Ishikawa (cell line): ENCODE measurements at regions not wholly inside any gene's neighbourhood (a gene's known extent, or its start where the extent isn't known, plus 50 kb on each side); places are given as distances from the start of the nearest gene placed in this dataset.
A peak's percentile ranks its signal among the peaks of the same experiment; 100 is the strongest.

Source experiments
- FOXM1 ChIP-seq: IDR thresholded peaks from 2 replicates; pipeline ENCODE4 v1.6.1; 2012; ENCODE audit warnings: low read depth, borderline replicate concordance
- MAX ChIP-seq: IDR thresholded peaks from 2 replicates; pipeline ENCODE4 v1.6.1; 2012
- USF1 ChIP-seq: IDR thresholded peaks from 2 replicates; pipeline ENCODE4 v1.6.1; 2012

GRCh38 chr11:130533113-130533798 lies 84.8 kb downstream of the ADAMTS15 start:
- TF ChIP-seq FOXM1 (peak; percentile 95), MAX (no peak), USF1 (no peak)
